Nephron (organoid): ENCODE measurements at regions not wholly inside any gene's neighbourhood (a gene's known extent, or its start where the extent isn't known, plus 50 kb on each side); places are given as distances from the start of the nearest gene placed in this dataset.

ENCODE experiments used
- H3K27ac Mint-ChIP-seq, 3 experiments: 2 replicates each; pipeline ENCODE4 v1.8.0; 2020; ENCODE audit warnings: mixed read lengths in 3 of 3, mild to moderate bottlenecking in 2 of 3, moderate library complexity in 1 of 3
- H3K27me3 Mint-ChIP-seq: 2 replicates; pipeline ENCODE4 v1.8.0; 2021; ENCODE audit warnings: low read depth, mild to moderate bottlenecking, moderate library complexity, mixed read lengths
- H3K36me3 Mint-ChIP-seq: 2 replicates; pipeline ENCODE4 v1.8.0; 2020; ENCODE audit warnings: low read depth, mixed read lengths
- H3K4me1 Mint-ChIP-seq: 2 replicates; pipeline ENCODE4 v1.8.0; 2020; ENCODE audit warnings: mixed read lengths
- H3K4me3 Mint-ChIP-seq, 3 experiments: 2 replicates each; pipeline ENCODE4 v1.8.0; 2020; ENCODE audit warnings: mild to moderate bottlenecking in 3 of 3, mixed read lengths in 3 of 3, moderate library complexity in 2 of 3
- H3K9me3 Mint-ChIP-seq: 2 replicates; pipeline ENCODE4 v1.8.0; 2020; ENCODE audit warnings: mixed read lengths
- TF ChIP-seq, protein P1 (sequence below), 3 experiments: fragments of 200-600 bp; sonication (generic); IDR thresholded peaks; one replicate each; pipeline ENCODE4 v1.5.0; 2021; ENCODE audit warnings: antibody characterized with exemption in 3 of 3; ENCODE audit not compliant: unreplicated experiment in 3 of 3

DNA sequence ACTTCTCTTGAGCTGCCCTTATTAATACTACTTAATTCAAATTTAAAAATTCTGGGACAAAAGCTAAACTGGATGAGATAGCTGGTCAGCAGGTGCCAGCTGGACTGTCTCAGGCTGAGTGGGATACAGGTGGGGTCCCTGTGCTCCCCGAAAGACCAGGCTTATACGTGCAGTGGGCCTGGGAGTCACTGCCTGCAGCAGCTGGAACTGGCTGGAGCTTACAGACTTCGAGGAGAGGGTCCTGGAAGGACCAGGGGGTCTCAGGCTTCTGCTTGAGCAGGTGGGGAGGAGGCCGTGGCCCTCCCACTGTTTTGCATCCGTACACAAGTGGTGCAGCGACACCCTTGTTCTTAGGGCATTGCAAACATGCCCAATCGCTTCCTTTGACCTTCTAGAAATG is 203.7 kb downstream of the GLRX3 start:
- H3K9me3 Mint-ChIP-seq = no peaks in the 10 kb centered on the region
- H3K27ac Mint-ChIP-seq = no peak overlapping the region
- TF ChIP-seq, protein P1, sequence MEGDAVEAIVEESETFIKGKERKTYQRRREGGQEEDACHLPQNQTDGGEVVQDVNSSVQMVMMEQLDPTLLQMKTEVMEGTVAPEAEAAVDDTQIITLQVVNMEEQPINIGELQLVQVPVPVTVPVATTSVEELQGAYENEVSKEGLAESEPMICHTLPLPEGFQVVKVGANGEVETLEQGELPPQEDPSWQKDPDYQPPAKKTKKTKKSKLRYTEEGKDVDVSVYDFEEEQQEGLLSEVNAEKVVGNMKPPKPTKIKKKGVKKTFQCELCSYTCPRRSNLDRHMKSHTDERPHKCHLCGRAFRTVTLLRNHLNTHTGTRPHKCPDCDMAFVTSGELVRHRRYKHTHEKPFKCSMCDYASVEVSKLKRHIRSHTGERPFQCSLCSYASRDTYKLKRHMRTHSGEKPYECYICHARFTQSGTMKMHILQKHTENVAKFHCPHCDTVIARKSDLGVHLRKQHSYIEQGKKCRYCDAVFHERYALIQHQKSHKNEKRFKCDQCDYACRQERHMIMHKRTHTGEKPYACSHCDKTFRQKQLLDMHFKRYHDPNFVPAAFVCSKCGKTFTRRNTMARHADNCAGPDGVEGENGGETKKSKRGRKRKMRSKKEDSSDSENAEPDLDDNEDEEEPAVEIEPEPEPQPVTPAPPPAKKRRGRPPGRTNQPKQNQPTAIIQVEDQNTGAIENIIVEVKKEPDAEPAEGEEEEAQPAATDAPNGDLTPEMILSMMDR (IDR thresholded peaks at IDR 0.05; ENCODE audit: unreplicated experiment in 3 of 3) = no peak
- no peak overlapping the region for H3K4me3 Mint-ChIP-seq
- no peaks in the 10 kb centered on the region for H3K4me1 Mint-ChIP-seq
- H3K27me3 Mint-ChIP-seq = peaks cover 39% of the 10 kb centered on the region
- no peaks in the 10 kb centered on the region for H3K36me3 Mint-ChIP-seq

DNA sequence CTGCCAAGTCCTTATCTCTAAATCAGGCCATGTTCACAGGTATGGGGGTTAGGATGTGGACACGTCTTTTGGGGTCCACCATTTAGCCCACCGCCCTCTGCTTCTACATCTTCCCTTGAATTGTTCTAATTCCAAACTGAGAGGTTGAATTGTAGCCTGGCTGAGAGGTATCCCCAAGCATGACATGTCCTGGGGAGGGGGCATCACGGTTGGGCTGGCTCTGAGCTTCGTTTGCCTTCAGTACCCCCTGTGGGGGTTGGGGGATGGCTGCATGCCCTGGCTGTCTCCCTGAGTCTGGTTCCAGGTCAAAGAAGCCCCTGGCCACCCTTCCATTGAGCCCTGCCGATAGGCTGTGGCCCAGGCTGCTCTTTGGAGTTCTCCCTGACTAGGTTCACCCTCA is 204.6 kb downstream of the GLRX3 start:
- H3K4me1 Mint-ChIP-seq = no peaks in the 10 kb centered on the region
- no peaks in the 10 kb centered on the region for H3K36me3 Mint-ChIP-seq
- H3K9me3 Mint-ChIP-seq = no peaks in the 10 kb centered on the region
- H3K27me3 Mint-ChIP-seq = peaks cover 46% of the 10 kb centered on the region
- TF ChIP-seq, protein P1 (IDR thresholded peaks at IDR 0.05; ENCODE audit: unreplicated experiment in 3 of 3) = no peak
- H3K27ac Mint-ChIP-seq = no peak overlapping the region
- H3K4me3 Mint-ChIP-seq = no peak overlapping the region

DNA sequence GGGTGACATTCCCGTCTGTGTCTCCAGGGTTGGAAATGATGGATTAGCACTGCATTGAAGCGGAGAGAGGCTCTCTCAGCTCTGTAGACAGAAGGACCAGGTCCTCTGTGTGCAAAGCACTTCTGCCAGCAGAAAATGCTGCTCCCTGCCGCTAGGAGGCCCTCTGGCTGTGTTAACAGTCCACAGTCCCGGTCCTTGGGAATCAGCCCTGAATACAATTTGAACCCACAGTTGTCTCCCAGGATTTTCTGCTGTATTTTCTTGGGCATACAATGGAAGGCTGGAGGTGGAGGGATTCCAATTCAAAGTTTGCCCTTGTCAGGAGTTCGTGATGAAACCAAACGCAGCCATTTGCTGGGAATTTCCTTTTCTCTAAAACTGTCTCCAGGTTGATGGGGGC is 205.2 kb downstream of the GLRX3 start:
- Mint-ChIP-seq H3K4me1 (no peaks in the 10 kb centered on the region), H3K9me3 (no peaks in the 10 kb centered on the region), H3K36me3 (no peaks in the 10 kb centered on the region), H3K27ac (no peak overlapping the region), H3K4me3 (no peak overlapping the region), H3K27me3 (peaks cover 47% of the 10 kb centered on the region)
- TF ChIP-seq, protein P1 (IDR thresholded peaks at IDR 0.05; ENCODE audit: unreplicated experiment in 3 of 3) = peak; percentile 61 to 77 (median 74)

DNA sequence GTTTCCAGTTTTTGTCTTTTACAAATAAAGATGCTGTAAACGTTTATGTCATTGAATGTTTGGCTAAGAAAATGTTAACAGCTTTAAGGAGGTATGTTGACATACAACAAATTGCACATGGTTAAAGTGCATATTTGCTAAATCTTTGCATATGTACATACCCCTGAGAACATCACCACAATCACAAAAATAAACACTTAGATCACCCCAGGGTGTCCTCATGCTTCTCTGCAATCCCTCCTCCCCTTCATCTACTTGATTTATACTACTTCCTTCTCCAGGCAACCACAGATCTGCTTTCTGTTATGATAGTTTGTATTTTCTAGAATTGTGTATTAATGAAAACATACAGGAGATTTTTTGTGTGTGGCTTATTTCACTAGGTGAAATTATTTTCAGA is 209.5 kb downstream of the GLRX3 start:
- no peak overlapping the region for H3K4me3 Mint-ChIP-seq
- no peaks in the 10 kb centered on the region for H3K4me1 Mint-ChIP-seq
- H3K27ac Mint-ChIP-seq = no peak overlapping the region
- H3K9me3 Mint-ChIP-seq = no peaks in the 10 kb centered on the region
- peaks cover 45% of the 10 kb centered on the region for H3K27me3 Mint-ChIP-seq
- no peaks in the 10 kb centered on the region for H3K36me3 Mint-ChIP-seq
- TF ChIP-seq, protein P1 (IDR thresholded peaks at IDR 0.05; ENCODE audit: unreplicated experiment in 3 of 3) = no peak

DNA sequence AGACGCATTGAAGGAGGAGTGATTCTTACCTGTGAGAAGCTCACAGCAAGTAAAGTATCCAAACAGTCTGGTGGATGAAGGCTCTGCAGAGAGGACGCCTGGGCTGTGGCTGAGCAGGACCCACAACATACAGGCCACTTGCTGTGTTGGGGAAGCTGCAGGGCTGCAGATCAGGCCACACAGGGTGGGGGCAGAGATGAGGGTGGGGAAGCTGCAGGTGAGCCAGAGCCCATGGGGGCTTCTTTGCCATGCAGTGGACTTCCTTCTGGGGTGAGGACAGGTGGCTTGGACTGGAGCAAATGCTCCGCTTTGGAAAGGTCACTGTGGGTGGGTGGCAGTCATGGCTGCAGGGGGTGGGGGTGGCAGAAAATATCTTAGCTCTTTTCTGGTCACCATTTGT is 214.8 kb downstream of the GLRX3 start:
- Mint-ChIP-seq H3K9me3 (no peaks in the 10 kb centered on the region), H3K4me1 (no peaks in the 10 kb centered on the region), H3K27ac (no peak overlapping the region), H3K4me3 (no peak overlapping the region), H3K36me3 (no peaks in the 10 kb centered on the region), H3K27me3 (peaks cover 30% of the 10 kb centered on the region)
- TF ChIP-seq, protein P1 (IDR thresholded peaks at IDR 0.05; ENCODE audit: unreplicated experiment in 3 of 3) = no peak

DNA sequence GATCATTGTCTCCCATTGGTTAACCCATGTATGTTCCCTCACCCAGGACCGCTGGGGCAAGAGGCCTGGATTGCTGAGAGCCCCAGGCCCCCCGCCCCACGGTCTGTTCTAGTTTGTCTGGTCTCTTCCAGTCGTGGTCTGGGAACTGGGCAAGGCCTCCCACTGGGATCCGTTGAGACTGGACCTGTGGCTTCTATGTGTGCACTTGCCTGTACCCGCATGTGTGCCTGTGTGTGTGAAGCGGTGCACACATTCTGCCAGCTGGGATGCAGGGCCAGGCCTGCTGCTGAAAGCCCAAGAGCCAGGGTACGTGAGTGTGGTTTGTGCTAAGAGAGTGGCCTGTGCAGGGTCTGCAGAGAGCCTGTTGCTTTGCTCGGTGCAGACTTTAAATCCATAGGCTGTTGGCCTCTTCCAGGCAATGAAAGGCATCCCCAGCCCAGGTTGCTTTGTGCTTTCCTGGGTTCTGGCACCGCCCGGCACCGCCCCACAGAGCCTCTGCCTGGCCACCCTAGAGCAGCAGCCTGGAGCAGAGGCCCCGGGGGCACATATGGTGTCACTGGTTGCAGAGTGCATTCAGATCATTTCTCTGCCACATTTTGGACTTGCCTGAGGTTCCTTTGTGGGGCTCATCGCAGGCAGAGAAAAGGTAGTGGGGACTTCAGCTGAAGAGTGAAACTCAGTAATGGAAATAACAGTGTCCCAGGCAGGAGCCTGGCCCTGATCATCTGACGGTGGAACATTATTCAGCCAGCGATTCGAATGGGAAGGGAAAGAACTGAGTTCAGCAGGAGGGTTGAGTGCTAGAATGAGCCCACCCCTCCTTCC is 215.5 kb downstream of the GLRX3 start:
- peaks cover 37% of the 10 kb centered on the region for H3K27me3 Mint-ChIP-seq
- no peaks in the 10 kb centered on the region for H3K4me1 Mint-ChIP-seq
- H3K4me3 Mint-ChIP-seq = no peak overlapping the region
- no peaks in the 10 kb centered on the region for H3K36me3 Mint-ChIP-seq
- H3K27ac Mint-ChIP-seq = no peak overlapping the region
- TF ChIP-seq, protein P1 (IDR thresholded peaks at IDR 0.05; ENCODE audit: unreplicated experiment in 3 of 3) = no peak
- H3K9me3 Mint-ChIP-seq = no peaks in the 10 kb centered on the region
